ENCODE measurements at regions not wholly inside any gene's neighbourhood (a gene's known extent, or its start where the extent isn't known, plus 50 kb on each side); places are given as distances from the start of the nearest gene placed in this dataset.

DNA sequence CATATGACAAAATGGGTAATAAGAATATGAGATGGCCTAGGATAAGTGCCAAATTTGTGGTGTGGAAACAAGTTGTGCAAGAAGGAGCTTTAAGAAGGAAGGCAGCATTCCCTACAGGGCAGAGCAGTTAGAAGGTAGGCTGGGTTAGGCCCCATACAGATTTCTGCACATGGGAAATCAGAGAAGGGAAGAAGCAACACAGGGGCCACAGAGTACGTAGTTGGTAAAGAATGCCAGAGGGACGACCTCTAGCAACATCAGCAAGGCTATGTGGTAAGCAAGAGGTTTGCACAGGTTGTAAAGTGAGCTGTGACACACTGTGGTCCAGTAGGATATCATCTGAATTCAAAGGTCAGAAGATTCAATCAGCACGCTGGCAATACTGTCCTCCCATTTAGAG lies 765.6 kb upstream of the B3GALT2 start:
- TF ChIP-seq, protein P1, sequence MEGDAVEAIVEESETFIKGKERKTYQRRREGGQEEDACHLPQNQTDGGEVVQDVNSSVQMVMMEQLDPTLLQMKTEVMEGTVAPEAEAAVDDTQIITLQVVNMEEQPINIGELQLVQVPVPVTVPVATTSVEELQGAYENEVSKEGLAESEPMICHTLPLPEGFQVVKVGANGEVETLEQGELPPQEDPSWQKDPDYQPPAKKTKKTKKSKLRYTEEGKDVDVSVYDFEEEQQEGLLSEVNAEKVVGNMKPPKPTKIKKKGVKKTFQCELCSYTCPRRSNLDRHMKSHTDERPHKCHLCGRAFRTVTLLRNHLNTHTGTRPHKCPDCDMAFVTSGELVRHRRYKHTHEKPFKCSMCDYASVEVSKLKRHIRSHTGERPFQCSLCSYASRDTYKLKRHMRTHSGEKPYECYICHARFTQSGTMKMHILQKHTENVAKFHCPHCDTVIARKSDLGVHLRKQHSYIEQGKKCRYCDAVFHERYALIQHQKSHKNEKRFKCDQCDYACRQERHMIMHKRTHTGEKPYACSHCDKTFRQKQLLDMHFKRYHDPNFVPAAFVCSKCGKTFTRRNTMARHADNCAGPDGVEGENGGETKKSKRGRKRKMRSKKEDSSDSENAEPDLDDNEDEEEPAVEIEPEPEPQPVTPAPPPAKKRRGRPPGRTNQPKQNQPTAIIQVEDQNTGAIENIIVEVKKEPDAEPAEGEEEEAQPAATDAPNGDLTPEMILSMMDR (conservative IDR thresholded peaks at IDR 0.05; ENCODE audit: low read length) = no peak
- TF ChIP-seq EZH2phosphoT487 (IDR thresholded peaks at IDR 0.05; ENCODE audit: borderline replicate concordance) = no peak

Data from Loucy (cell line).